SK-N-MC (cell line): ENCODE measurements at regions not wholly inside any gene's neighbourhood (a gene's known extent, or its start where the extent isn't known, plus 50 kb on each side); places are given as distances from the start of the nearest gene placed in this dataset.

ENCODE experiments used
- DNase-seq: peaks from one replicate; pipeline ENCODE4 v3.0.0-alpha.2; 2011; ENCODE audit warnings: low read depth, low spot score
- H3K27ac ChIP-seq: fragments of 200-600 bp; sonication (generic); 2 replicates; pipeline ENCODE4 v1.5.1; 2016; ENCODE audit warnings: mixed run types
- H3K36me3 ChIP-seq: fragments of 200-600 bp; sonication (generic); 2 replicates; pipeline ENCODE4 v1.6.1; 2017; ENCODE audit warnings: antibody characterized with exemption, low read length, mixed read lengths; ENCODE audit not compliant: insufficient read depth
- H3K4me3 ChIP-seq: fragments of 200-600 bp; sonication (generic); 2 replicates; pipeline ENCODE4 v1.5.1; 2016
- H3K9ac ChIP-seq: fragments of 200-600 bp; sonication (generic); 2 replicates; pipeline ENCODE4 v1.8.0; 2017; ENCODE audit warnings: mixed run types, mixed read lengths; ENCODE audit not compliant: insufficient read length
- H3K9me3 ChIP-seq: fragments of 200-600 bp; sonication (generic); 2 replicates; pipeline ENCODE4 v1.6.1; 2017; ENCODE audit warnings: low read depth, mild to moderate bottlenecking, antibody characterized with exemption, low read length, moderate library complexity, mixed read lengths
- EZH2 ChIP-seq: fragments of 200-600 bp; sonication (generic); IDR thresholded peaks from one replicate; pipeline ENCODE4 v1.6.1; 2017; ENCODE audit warnings: antibody characterized with exemption
- FOXP2 ChIP-seq: optimal IDR thresholded peaks from 2 replicates; pipeline ENCODE3; 2011; ENCODE audit warnings: mild to moderate bottlenecking, moderate library complexity; ENCODE audit not compliant: insufficient read depth; ENCODE audit errors: extremely low read length, control extremely low read depth
- POLR2AphosphoS5 ChIP-seq: IDR thresholded peaks from 2 replicates; pipeline ENCODE4 v1.6.1; 2012; ENCODE audit warnings: mild to moderate bottlenecking, low read depth, low read length, borderline replicate concordance

GRCh38 chr5:27434335-27434734, 395.9 kb upstream of the CDH9 start:
- no peak overlapping the region for H3K9ac ChIP-seq
- H3K36me3 ChIP-seq = no peaks in the 10 kb centered on the region
- H3K4me3 ChIP-seq = no peak overlapping the region
- no peaks in the 10 kb centered on the region for H3K9me3 ChIP-seq
- H3K27ac ChIP-seq = no peak overlapping the region
- TF ChIP-seq FOXP2 (no peak), EZH2 (no peak), POLR2AphosphoS5 (no peak)
- DNase-seq = no peak

GRCh38 chr5:27414099-27414498, 375.7 kb upstream of the CDH9 start:
- Histone ChIP-seq H3K27ac (no peak overlapping the region), H3K4me3 (no peak overlapping the region), H3K36me3 (no peaks in the 10 kb centered on the region), H3K9me3 (no peaks in the 10 kb centered on the region), H3K9ac (no peak overlapping the region)
- TF ChIP-seq POLR2AphosphoS5 = no peak
- no peak for TF ChIP-seq FOXP2
- no peak for TF ChIP-seq EZH2
- DNase-seq = no peak

- Histone ChIP-seq H3K27ac (no peak overlapping the region), H3K4me3 (no peak overlapping the region), H3K9ac (no peak overlapping the region), H3K9me3 (no peaks in the 10 kb centered on the region), H3K36me3 (no peaks in the 10 kb centered on the region)
- no peak for DNase-seq
- TF ChIP-seq POLR2AphosphoS5 (no peak), EZH2 (no peak), FOXP2 (no peak)
Observed at GRCh38 chr5:27412384-27412783, 374.0 kb upstream of the CDH9 start.

GRCh38 chr5:27406020-27406419, 367.6 kb upstream of the CDH9 start:
- H3K4me3 ChIP-seq = no peak overlapping the region
- no peak for TF ChIP-seq POLR2AphosphoS5
- TF ChIP-seq FOXP2 = no peak
- TF ChIP-seq EZH2 = no peak
- DNase-seq = no peak
- H3K27ac ChIP-seq = no peak overlapping the region
- H3K9me3 ChIP-seq = no peaks in the 10 kb centered on the region
- no peaks in the 10 kb centered on the region for H3K36me3 ChIP-seq
- H3K9ac ChIP-seq = no peak overlapping the region

GRCh38 chr5:27403243-27403882, 365.0 kb upstream of the CDH9 start:
- H3K9ac ChIP-seq = no peak overlapping the region
- TF ChIP-seq FOXP2 (no peak), POLR2AphosphoS5 (no peak)
- no peaks in the 10 kb centered on the region for H3K36me3 ChIP-seq
- H3K27ac ChIP-seq = no peak overlapping the region
- no peaks in the 10 kb centered on the region for H3K9me3 ChIP-seq
- H3K4me3 ChIP-seq = no peak overlapping the region
- DNase-seq = no peak

GRCh38 chr5:27402828-27403227, 364.4 kb upstream of the CDH9 start:
- H3K4me3 ChIP-seq = no peak overlapping the region
- TF ChIP-seq FOXP2 (no peak), EZH2 (no peak)
- no peak overlapping the region for H3K27ac ChIP-seq
- no peak overlapping the region for H3K9ac ChIP-seq
- no peaks in the 10 kb centered on the region for H3K9me3 ChIP-seq
- DNase-seq = no peak
- no peaks in the 10 kb centered on the region for H3K36me3 ChIP-seq

- no peak overlapping the region for H3K4me3 ChIP-seq
- no peak overlapping the region for H3K9ac ChIP-seq
- H3K36me3 ChIP-seq = no peaks in the 10 kb centered on the region
- no peak for DNase-seq
- no peaks in the 10 kb centered on the region for H3K9me3 ChIP-seq
- no peak for TF ChIP-seq EZH2
- TF ChIP-seq POLR2AphosphoS5 = no peak
- TF ChIP-seq FOXP2 = no peak
- no peak overlapping the region for H3K27ac ChIP-seq
Observed at GRCh38 chr5:27396998-27397397, 358.6 kb upstream of the CDH9 start.

- Histone ChIP-seq H3K9me3 (no peaks in the 10 kb centered on the region), H3K4me3 (no peak overlapping the region), H3K27ac (no peak overlapping the region), H3K9ac (no peak overlapping the region), H3K36me3 (no peaks in the 10 kb centered on the region)
- no peak for DNase-seq
- TF ChIP-seq POLR2AphosphoS5 = no peak
- no peak for TF ChIP-seq EZH2
- no peak for TF ChIP-seq FOXP2
Observed at GRCh38 chr5:27392716-27393115, 354.3 kb upstream of the CDH9 start.

- no peaks in the 10 kb centered on the region for H3K9me3 ChIP-seq
- no peak overlapping the region for H3K27ac ChIP-seq
- H3K9ac ChIP-seq = no peak overlapping the region
- no peaks in the 10 kb centered on the region for H3K36me3 ChIP-seq
- DNase-seq = no peak
- H3K4me3 ChIP-seq = no peak overlapping the region
- TF ChIP-seq POLR2AphosphoS5 (no peak), FOXP2 (no peak), EZH2 (no peak)
Observed at GRCh38 chr5:27389696-27390095, 351.3 kb upstream of the CDH9 start.
